MM.1S (cell line): ENCODE measurements at regions not wholly inside any gene's neighbourhood (a gene's known extent, or its start where the extent isn't known, plus 50 kb on each side); places are given as distances from the start of the nearest gene placed in this dataset.

Experiments used
- EZH2phosphoT487 ChIP-seq: fragments of 300-600 bp; sonication (generic); IDR thresholded peaks from 2 replicates; pipeline ENCODE4 v1.6.1; 2018; ENCODE audit warnings: antibody characterized with exemption, low read length
- TF ChIP-seq, protein P1 (sequence below): fragments of 300-600 bp; sonication (generic); IDR thresholded peaks from 2 replicates; pipeline ENCODE4 v1.5.1; 2016; ENCODE audit warnings: antibody characterized with exemption, low read length, mixed read lengths

- TF ChIP-seq, protein P1, sequence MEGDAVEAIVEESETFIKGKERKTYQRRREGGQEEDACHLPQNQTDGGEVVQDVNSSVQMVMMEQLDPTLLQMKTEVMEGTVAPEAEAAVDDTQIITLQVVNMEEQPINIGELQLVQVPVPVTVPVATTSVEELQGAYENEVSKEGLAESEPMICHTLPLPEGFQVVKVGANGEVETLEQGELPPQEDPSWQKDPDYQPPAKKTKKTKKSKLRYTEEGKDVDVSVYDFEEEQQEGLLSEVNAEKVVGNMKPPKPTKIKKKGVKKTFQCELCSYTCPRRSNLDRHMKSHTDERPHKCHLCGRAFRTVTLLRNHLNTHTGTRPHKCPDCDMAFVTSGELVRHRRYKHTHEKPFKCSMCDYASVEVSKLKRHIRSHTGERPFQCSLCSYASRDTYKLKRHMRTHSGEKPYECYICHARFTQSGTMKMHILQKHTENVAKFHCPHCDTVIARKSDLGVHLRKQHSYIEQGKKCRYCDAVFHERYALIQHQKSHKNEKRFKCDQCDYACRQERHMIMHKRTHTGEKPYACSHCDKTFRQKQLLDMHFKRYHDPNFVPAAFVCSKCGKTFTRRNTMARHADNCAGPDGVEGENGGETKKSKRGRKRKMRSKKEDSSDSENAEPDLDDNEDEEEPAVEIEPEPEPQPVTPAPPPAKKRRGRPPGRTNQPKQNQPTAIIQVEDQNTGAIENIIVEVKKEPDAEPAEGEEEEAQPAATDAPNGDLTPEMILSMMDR, result no peak
- TF ChIP-seq EZH2phosphoT487, result no peak
Observed at GRCh38 chr10:111234914-111235302, 158.1 kb downstream of the ADRA2A start.
